HG03045 (cell line): ENCODE measurements at regions not wholly inside any gene's neighbourhood (a gene's known extent, or its start where the extent isn't known, plus 50 kb on each side); places are given as distances from the start of the nearest gene placed in this dataset.
"Not testable (repeated sequence)": the region's sequence is repeated elsewhere in the genome, so short reads cannot be mapped to it uniquely, and the experiment has no call there.

ENCODE experiments used
- ATAC-seq: cut with Tn5 transposase; IDR thresholded peaks from one replicate; pipeline ENCODE4 v1.9.1; 2021; ENCODE audit warnings: mild to moderate bottlenecking, moderate library complexity; ENCODE audit not compliant: unreplicated experiment

- peak; percentile 99 for ATAC-seq
Observed at GRCh38 chr5:116947691-116948528, 373.3 kb upstream of the SEMA6A start.

- not testable (repeated sequence) for ATAC-seq
Observed at GRCh38 chr5:116945613-116946382, 371.2 kb upstream of the SEMA6A start.

GRCh38 chr5:116944183-116944582 lies 369.6 kb upstream of the SEMA6A start:
- ATAC-seq, result no peak

- ATAC-seq, result no peak
Observed at GRCh38 chr5:116942622-116943021, 368.0 kb upstream of the SEMA6A start.

- ATAC-seq, result no peak
Observed at GRCh38 chr5:116939641-116940040, 365.0 kb upstream of the SEMA6A start.

- no peak for ATAC-seq
Observed at GRCh38 chr5:116938488-116938887, 363.9 kb upstream of the SEMA6A start.

- no peak for ATAC-seq
Observed at GRCh38 chr5:116935561-116936162, 361.0 kb upstream of the SEMA6A start.

- ATAC-seq, result no peak
Observed at GRCh38 chr5:116930616-116931015, 356.0 kb upstream of the SEMA6A start.

- ATAC-seq, result no peak
Observed at GRCh38 chr5:116923344-116923743, 348.7 kb upstream of the SEMA6A start.

- ATAC-seq, result peak; percentile 83
Observed at GRCh38 chr5:116922532-116922931, 347.9 kb upstream of the SEMA6A start.

GRCh38 chr5:116914869-116915504 lies 340.4 kb upstream of the SEMA6A start:
- no peak for ATAC-seq

- ATAC-seq, result no peak
Observed at GRCh38 chr5:116912221-116912620, 337.6 kb upstream of the SEMA6A start.

- no peak for ATAC-seq
Observed at GRCh38 chr5:116911074-116911473, 336.5 kb upstream of the SEMA6A start.

- ATAC-seq, result no peak
Observed at GRCh38 chr5:116908537-116908936, 333.9 kb upstream of the SEMA6A start.

GRCh38 chr5:116905885-116906284 lies 331.3 kb upstream of the SEMA6A start:
- ATAC-seq, result peak; percentile 48

- no peak for ATAC-seq
Observed at GRCh38 chr5:116900793-116901192, 326.2 kb upstream of the SEMA6A start.

GRCh38 chr5:116898917-116899316 lies 324.3 kb upstream of the SEMA6A start:
- ATAC-seq, result no peak

GRCh38 chr5:116897291-116897690 lies 322.7 kb upstream of the SEMA6A start:
- ATAC-seq, result no peak

- ATAC-seq, result no peak
Observed at GRCh38 chr5:116896001-116896400, 321.4 kb upstream of the SEMA6A start.

GRCh38 chr5:116892993-116893392 lies 318.4 kb upstream of the SEMA6A start:
- ATAC-seq, result no peak

GRCh38 chr5:116887104-116887503 lies 312.5 kb upstream of the SEMA6A start:
- ATAC-seq, result no peak
